MM.1S (cell line): ENCODE measurements at regions not wholly inside any gene's neighbourhood (a gene's known extent, or its start where the extent isn't known, plus 50 kb on each side); places are given as distances from the start of the nearest gene placed in this dataset.

ENCODE experiments used
- CTCF ChIP-seq: fragments of 300-600 bp; sonication (generic); IDR thresholded peaks from 2 replicates; pipeline ENCODE4 v1.5.1; 2016; ENCODE audit warnings: antibody characterized with exemption, low read length, mixed read lengths
- EZH2phosphoT487 ChIP-seq: fragments of 300-600 bp; sonication (generic); IDR thresholded peaks from 2 replicates; pipeline ENCODE4 v1.6.1; 2018; ENCODE audit warnings: antibody characterized with exemption, low read length

GRCh38 chr13:50123002-50123401 is 107.8 kb downstream of the KCNRG start:
- no peak for TF ChIP-seq CTCF
- no peak for TF ChIP-seq EZH2phosphoT487
